Body of pancreas (tissue), 4 donors: ENCODE measurements at regions not wholly inside any gene's neighbourhood (a gene's known extent, or its start where the extent isn't known, plus 50 kb on each side); places are given as distances from the start of the nearest gene placed in this dataset.

Source experiments
- ATAC-seq: fragments of 150-250 bp; one replicate; pipeline ENCODE4 v1.9.1; 2016
- DNase-seq, 4 donors: peaks; one replicate each; pipeline ENCODE4 v3.0.0-alpha.2; 2019
- H3K27ac ChIP-seq, 4 donors: fragments of 200-600 bp; sonication (generic); 1 replicate in 3 of 4; 2 replicates in 1 of 4; pipeline versions ENCODE4 v1.5.1 to v1.6.1; 2016 to 2019; ENCODE audit warnings: mild to moderate bottlenecking in 1 of 4, mixed read lengths in 1 of 4, moderate library complexity in 1 of 4
- H3K27me3 ChIP-seq, 2 donors: fragments of 200-600 bp; sonication (generic); one replicate each; pipeline ENCODE4 v1.6.0; 2016; ENCODE audit warnings: mild to moderate bottlenecking in 1 of 2
- H3K36me3 ChIP-seq, 2 donors: fragments of 200-600 bp; sonication (generic); replicated peaks in 1 of 2; 2 replicates each; pipeline ENCODE4 v1.5.1; 2016; ENCODE audit warnings: low read depth in 2 of 2; ENCODE audit not compliant: insufficient read depth in 1 of 2
- H3K4me1 ChIP-seq: fragments of 200-600 bp; sonication (generic); one replicate; pipeline ENCODE4 v1.6.0; 2016
- H3K4me3 ChIP-seq, 2 donors: fragments of 200-600 bp; sonication (generic); 1 replicate in 1 of 2; 2 replicates in 1 of 2; pipeline ENCODE4 v1.5.1; 2016 to 2019
- H3K9me3 ChIP-seq, 3 donors: fragments of 200-600 bp; sonication (generic); 1 replicate in 2 of 3; 2 replicates in 1 of 3; pipeline ENCODE4 v1.5.1; 2016
- CTCF ChIP-seq, 7 experiments: fragments of 450-650 bp in 4 of 7; fragments of 200-600 bp in 3 of 7; sonication (generic) in 3 of 7; IDR thresholded peaks; one replicate each; pipeline ENCODE4 v1.5.1; 2016 to 2019; ENCODE audit warnings: antibody characterized with exemption in 7 of 7
- POLR2A ChIP-seq, 3 donors: fragments of 450-650 bp; IDR thresholded peaks; one replicate each; pipeline ENCODE4 v1.6.1; 2016; ENCODE audit warnings: antibody characterized with exemption in 3 of 3, mild to moderate bottlenecking in 2 of 3
- WGBS, 2 donors: methylation state at CpG; one replicate each; pipeline ENCODE4 v1.1.5; 2017; 5-methylcytosine and 5-hydroxymethylcytosine counted together
- intact Hi-C: fragments of 100-400 bp; cut with DNase I; formaldehyde crosslinking; loops from one replicate; pipeline ENCODE4 v1.15.1; 2023

- no peak overlapping the region for H3K4me3 ChIP-seq
- no peaks in the 10 kb centered on the region for H3K27me3 ChIP-seq
- H3K9me3 ChIP-seq: no peaks in the 10 kb centered on the region
- DNase-seq (no peak), ATAC-seq (no peak)
- TF ChIP-seq POLR2A (IDR thresholded peaks at IDR 0.05): no peak
- no peak for TF ChIP-seq CTCF (IDR thresholded peaks at IDR 0.05)
- 83 to 97% methylated on average over 2 of the region's 2 CpGs for WGBS, 2 donors
- no peaks in the 10 kb centered on the region for H3K36me3 ChIP-seq
- intact Hi-C loops: no loop called here
- no peak overlapping the region for H3K27ac ChIP-seq
- H3K4me1 ChIP-seq: peaks cover 6% of the 10 kb centered on the region
Observed at GRCh38 chr1:83574791-83575190, 424.1 kb downstream of the TTLL7 start.

- ATAC-seq (no peak), DNase-seq (no peak)
- Histone ChIP-seq H3K9me3 (no peaks in the 10 kb centered on the region), H3K4me1 (peaks cover 6% of the 10 kb centered on the region), H3K4me3 (no peak overlapping the region), H3K27me3 (no peaks in the 10 kb centered on the region), H3K27ac (no peak overlapping the region), H3K36me3 (no peaks in the 10 kb centered on the region)
- 50 to 63% methylated on average over 2 of the region's 2 CpGs for WGBS, 2 donors
- no peak for TF ChIP-seq POLR2A (IDR thresholded peaks at IDR 0.05)
- no peak for TF ChIP-seq CTCF (IDR thresholded peaks at IDR 0.05)
- intact Hi-C loops: no loop called here
Observed at GRCh38 chr1:83573776-83574175, 425.2 kb downstream of the TTLL7 start.

- ATAC-seq (no peak), DNase-seq (no peak)
- H3K27me3 ChIP-seq: no peaks in the 10 kb centered on the region
- H3K36me3 ChIP-seq: no peaks in the 10 kb centered on the region
- TF ChIP-seq POLR2A (IDR thresholded peaks at IDR 0.05) (no peak), CTCF (IDR thresholded peaks at IDR 0.05) (no peak)
- peaks cover 6% of the 10 kb centered on the region for H3K4me1 ChIP-seq
- intact Hi-C loops: no loop called here
- H3K9me3 ChIP-seq: no peaks in the 10 kb centered on the region
- 84 to 86% methylated on average over 3 of the region's 3 CpGs for whole genome bisulfite sequencing, 2 donors
- H3K27ac ChIP-seq: no peak overlapping the region
- no peak overlapping the region for H3K4me3 ChIP-seq
Observed at GRCh38 chr1:83571536-83571935, 427.4 kb downstream of the TTLL7 start.

- DNase-seq: no peak
- intact Hi-C loops: no loop called here
Observed at GRCh38 chr1:83561346-83561745, 437.6 kb downstream of the TTLL7 start.

More at GRCh38 chr1:83561346-83561745, 437.6 kb downstream of the TTLL7 start:
- H3K36me3 ChIP-seq: no peaks in the 10 kb centered on the region
- no peak for ATAC-seq
- no peak overlapping the region for H3K27ac ChIP-seq
- no peaks in the 10 kb centered on the region for H3K4me1 ChIP-seq
- no peak overlapping the region for H3K4me3 ChIP-seq
- TF ChIP-seq CTCF (IDR thresholded peaks at IDR 0.05) (no peak), POLR2A (IDR thresholded peaks at IDR 0.05) (no peak)
- H3K9me3 ChIP-seq: no peaks in the 10 kb centered on the region
- WGBS, 2 donors: 86 to 93% methylated on average over 2 of the region's 2 CpGs
- H3K27me3 ChIP-seq: no peaks in the 10 kb centered on the region
